OCI-LY1 (cell line): ENCODE measurements at regions not wholly inside any gene's neighbourhood (a gene's known extent, or its start where the extent isn't known, plus 50 kb on each side); places are given as distances from the start of the nearest gene placed in this dataset.

Experiments
- H2AFZ ChIP-seq: fragments of 200-600 bp; sonication (generic), shearing (Covaris generic); 2 replicates; pipeline ENCODE4 v1.6.0; 2014; ENCODE audit warnings: antibody characterized with exemption, mild to moderate bottlenecking, low read length
- H3F3A ChIP-seq: fragments of 200-600 bp; sonication (generic), shearing (Covaris generic); 2 replicates; pipeline ENCODE4 v1.6.0; 2014; ENCODE audit warnings: mild to moderate bottlenecking, antibody characterized with exemption, low read length, moderate library complexity; ENCODE audit not compliant: insufficient read depth
- H3K27ac ChIP-seq: fragments of 200-600 bp; sonication (generic); 2 replicates; pipeline ENCODE4 v1.5.1; 2014; ENCODE audit warnings: low read length, mixed run types, mild to moderate bottlenecking, low read depth; ENCODE audit not compliant: poor library complexity, severe bottlenecking
- H3K27me3 ChIP-seq: fragments of 200-600 bp; sonication (generic); 2 replicates; pipeline ENCODE4 v1.6.0; 2014; ENCODE audit warnings: antibody characterized with exemption, mild to moderate bottlenecking, low read length, moderate library complexity; ENCODE audit not compliant: insufficient read depth
- H3K36me3 ChIP-seq: fragments of 200-600 bp; sonication (generic); 2 replicates; pipeline ENCODE4 v1.6.1; 2014; ENCODE audit warnings: mild to moderate bottlenecking, antibody characterized with exemption, low read length, moderate library complexity, mixed read lengths; ENCODE audit not compliant: insufficient read depth
- H3K4me1 ChIP-seq: fragments of 200-600 bp; sonication (generic); 2 replicates; pipeline ENCODE4 v1.5.1; 2014; ENCODE audit warnings: mild to moderate bottlenecking, low read length, moderate library complexity; ENCODE audit not compliant: insufficient read depth, severe bottlenecking
- H3K4me2 ChIP-seq: fragments of 200-600 bp; sonication (generic), shearing (Covaris generic); 2 replicates; pipeline ENCODE4 v1.6.1; 2014; ENCODE audit warnings: low read length
- H3K4me3 ChIP-seq: fragments of 200-600 bp; sonication (generic); 2 replicates; pipeline ENCODE4 v1.5.1; 2014; ENCODE audit warnings: low read length, low read depth, mild to moderate bottlenecking, mixed read lengths; ENCODE audit not compliant: poor library complexity, severe bottlenecking
- H3K79me2 ChIP-seq: fragments of 200-600 bp; shearing (Covaris generic); 2 replicates; pipeline ENCODE4 v1.6.1; 2016; ENCODE audit warnings: mixed run types, low read length, mixed read lengths; ENCODE audit not compliant: insufficient read depth
- H3K9ac ChIP-seq: fragments of 200-600 bp; sonication (generic), shearing (Covaris generic); 2 replicates; pipeline ENCODE4 v1.6.1; 2014; ENCODE audit warnings: mild to moderate bottlenecking, low read length, mixed read lengths
- H3K9me2 ChIP-seq: fragments of 200-600 bp; sonication (generic), shearing (Covaris generic); 2 replicates; pipeline ENCODE4 v1.6.1; 2014; ENCODE audit warnings: low read depth, mild to moderate bottlenecking, low read length, mixed read lengths
- H3K9me3 ChIP-seq: fragments of 200-600 bp; shearing (Covaris generic); 2 replicates; pipeline ENCODE4 v1.6.1; 2014; ENCODE audit warnings: low read length, mixed read lengths
- H4K20me1 ChIP-seq: fragments of 200-600 bp; sonication (generic), shearing (Covaris generic); 2 replicates; pipeline ENCODE4 v1.6.0; 2016; ENCODE audit warnings: mild to moderate bottlenecking, low read length; ENCODE audit not compliant: insufficient read depth
- CTCF ChIP-seq: fragments of 200-600 bp; sonication (generic), shearing (Covaris generic); IDR thresholded peaks from 2 replicates; pipeline ENCODE4 v1.5.1; 2017; ENCODE audit warnings: mild to moderate bottlenecking, antibody characterized with exemption, low read length, moderate library complexity, mixed read lengths
- EZH2 ChIP-seq: fragments of 200-600 bp; sonication (generic), shearing (Covaris generic); IDR thresholded peaks from 2 replicates; pipeline ENCODE4 v1.8.0; 2017; ENCODE audit warnings: borderline replicate concordance, mixed run types, mild to moderate bottlenecking, antibody characterized with exemption, low read length, moderate library complexity, mixed read lengths

GRCh38 chr6:158255275-158255988 lies 56.8 kb upstream of the TULP4 start:
- Histone ChIP-seq H3K4me1 (peaks cover 67% of the 10 kb centered on the region), H3K79me2 (peaks cover 93% of the 10 kb centered on the region), H3K9me2 (no peaks in the 10 kb centered on the region), H3K27ac (peak overlapping the region; percentile 88), H3K9me3 (no peaks in the 10 kb centered on the region), H3K36me3 (peaks cover 25% of the 10 kb centered on the region; the same call in 1 of the 2 replicates), H2AFZ (no peak overlapping the region), H3F3A (peaks cover 3% of the 10 kb centered on the region; the same call in 1 of the 2 replicates), H3K9ac (no peak overlapping the region; the same call in 1 of the 2 replicates), H3K4me2 (peak overlapping the region; percentile 50; the same call in 1 of the 2 replicates), H3K27me3 (no peaks in the 10 kb centered on the region), H3K4me3 (no peak overlapping the region), H4K20me1 (no peaks in the 10 kb centered on the region)
- TF ChIP-seq EZH2 (no peak), CTCF (no peak)

DNA sequence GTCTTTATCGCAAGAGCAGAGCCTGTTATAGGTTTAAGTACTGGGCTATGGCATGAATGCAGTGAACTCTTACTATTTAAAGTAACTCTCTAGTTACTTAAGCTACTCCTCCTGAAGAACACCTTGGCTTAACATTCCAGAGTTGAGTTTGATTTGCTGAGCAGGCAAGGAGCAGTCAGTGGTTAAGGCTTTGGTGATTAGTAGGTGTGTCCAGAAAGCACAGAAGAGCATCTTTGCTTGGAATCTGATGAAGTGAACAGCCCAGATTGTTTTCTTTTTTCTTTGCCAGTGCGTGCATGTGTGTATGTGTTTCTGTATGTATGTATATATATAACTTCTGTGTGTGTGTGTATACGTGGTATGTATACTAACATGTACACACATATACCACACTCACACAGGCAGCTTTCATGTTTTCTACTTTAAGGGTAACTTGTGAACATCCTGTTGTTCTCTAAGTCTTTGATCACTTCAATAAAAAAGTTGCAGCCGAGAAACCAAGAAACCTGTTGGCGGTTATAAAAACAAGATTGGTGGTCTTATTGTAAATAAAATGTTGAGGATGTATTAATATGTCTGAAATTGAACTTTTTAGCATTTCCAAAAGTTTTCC lies 56.2 kb upstream of the TULP4 start:
- Histone ChIP-seq H3K4me2 (peak overlapping the region; percentile 50; the same call in 1 of the 2 replicates), H3K9me3 (no peaks in the 10 kb centered on the region), H3K79me2 (peaks cover 88% of the 10 kb centered on the region), H3K9ac (no peak overlapping the region), H2AFZ (no peak overlapping the region), H3K9me2 (no peaks in the 10 kb centered on the region), H3K27ac (peak overlapping the region; percentile 88), H4K20me1 (no peaks in the 10 kb centered on the region), H3K27me3 (no peaks in the 10 kb centered on the region), H3K36me3 (peaks cover 20% of the 10 kb centered on the region; the same call in 1 of the 2 replicates), H3F3A (no peaks in the 10 kb centered on the region; the same call in 1 of the 2 replicates), H3K4me1 (peaks cover 60% of the 10 kb centered on the region), H3K4me3 (no peak overlapping the region)
- TF ChIP-seq EZH2 (no peak), CTCF (no peak)

GRCh38 chr6:158256746-158257424 lies 55.4 kb upstream of the TULP4 start:
- Histone ChIP-seq H3K27me3 (no peaks in the 10 kb centered on the region), H3K9me3 (no peaks in the 10 kb centered on the region), H4K20me1 (no peaks in the 10 kb centered on the region), H3K4me2 (peak overlapping the region; percentile 50; the same call in 1 of the 2 replicates), H3K9me2 (no peaks in the 10 kb centered on the region), H3K4me3 (no peak overlapping the region), H2AFZ (no peak overlapping the region), H3K27ac (peak overlapping the region; percentile 88), H3K9ac (peak overlapping the region; percentile 30; the same call in 1 of the 2 replicates), H3F3A (no peaks in the 10 kb centered on the region), H3K4me1 (peaks cover 59% of the 10 kb centered on the region), H3K36me3 (peaks cover 20% of the 10 kb centered on the region; the same call in 1 of the 2 replicates), H3K79me2 (peaks cover 88% of the 10 kb centered on the region)
- no peak for TF ChIP-seq CTCF
- no peak for TF ChIP-seq EZH2
